ENCODE measurements at regions not wholly inside any gene's neighbourhood (a gene's known extent, or its start where the extent isn't known, plus 50 kb on each side); places are given as distances from the start of the nearest gene placed in this dataset.

- no peak for TF ChIP-seq CTCF (IDR thresholded peaks at IDR 0.05; ENCODE audit: unreplicated experiment in 3 of 3)
- Mint-ChIP-seq H3K27ac (no peak overlapping the region), H3K27me3 (ENCODE audit: low read depth) (no peaks in the 10 kb centered on the region), H3K9me3 (no peaks in the 10 kb centered on the region), H3K4me1 (no peaks in the 10 kb centered on the region), H3K36me3 (ENCODE audit: low read depth) (no peaks in the 10 kb centered on the region), H3K4me3 (no peak overlapping the region)
These were observed 537.6 kb downstream of the PLOD2 start for GRCh38 chr3:145623349-145623748.

- H3K27ac Mint-ChIP-seq, result no peak overlapping the region
- peaks cover 20% of the 10 kb centered on the region for H3K9me3 Mint-ChIP-seq
- H3K4me1 Mint-ChIP-seq, result no peaks in the 10 kb centered on the region
- no peak overlapping the region for H3K4me3 Mint-ChIP-seq
- no peaks in the 10 kb centered on the region for H3K27me3 Mint-ChIP-seq (ENCODE audit: low read depth)
- peaks cover 3% of the 10 kb centered on the region for H3K36me3 Mint-ChIP-seq (ENCODE audit: low read depth)
- TF ChIP-seq CTCF (IDR thresholded peaks at IDR 0.05; ENCODE audit: unreplicated experiment in 3 of 3), result no peak
These were observed 532.8 kb downstream of the PLOD2 start for GRCh38 chr3:145628211-145628610.

GRCh38 chr3:145637105-145637504 lies 523.9 kb downstream of the PLOD2 start:
- H3K4me1 Mint-ChIP-seq, result peaks cover 19% of the 10 kb centered on the region
- no peak overlapping the region for H3K27ac Mint-ChIP-seq
- peaks cover 8% of the 10 kb centered on the region for H3K9me3 Mint-ChIP-seq
- no peak for TF ChIP-seq CTCF (IDR thresholded peaks at IDR 0.05; ENCODE audit: unreplicated experiment in 3 of 3)
- no peaks in the 10 kb centered on the region for H3K36me3 Mint-ChIP-seq (ENCODE audit: low read depth)
- no peak overlapping the region for H3K4me3 Mint-ChIP-seq
- H3K27me3 Mint-ChIP-seq (ENCODE audit: low read depth), result no peaks in the 10 kb centered on the region

- no peaks in the 10 kb centered on the region for H3K27me3 Mint-ChIP-seq (ENCODE audit: low read depth)
- TF ChIP-seq CTCF (IDR thresholded peaks at IDR 0.05; ENCODE audit: unreplicated experiment in 3 of 3), result no peak
- no peak overlapping the region for H3K4me3 Mint-ChIP-seq
- H3K4me1 Mint-ChIP-seq, result peaks cover 19% of the 10 kb centered on the region
- peak overlapping the region; percentile 46 to 82 (median 66) for H3K27ac Mint-ChIP-seq
- H3K9me3 Mint-ChIP-seq, result no peaks in the 10 kb centered on the region
- no peaks in the 10 kb centered on the region for H3K36me3 Mint-ChIP-seq (ENCODE audit: low read depth)
These were observed 521.9 kb downstream of the PLOD2 start for GRCh38 chr3:145639003-145639606.

- Mint-ChIP-seq H3K36me3 (ENCODE audit: low read depth) (no peaks in the 10 kb centered on the region), H3K27ac (peak overlapping the region; percentile 46 to 82 (median 66)), H3K9me3 (no peaks in the 10 kb centered on the region), H3K4me3 (no peak overlapping the region), H3K4me1 (peaks cover 19% of the 10 kb centered on the region), H3K27me3 (ENCODE audit: low read depth) (no peaks in the 10 kb centered on the region)
- peak in 1 of 3 experiments; percentile 15 for TF ChIP-seq CTCF (IDR thresholded peaks at IDR 0.05; ENCODE audit: unreplicated experiment in 3 of 3)
These were observed 521.1 kb downstream of the PLOD2 start for GRCh38 chr3:145639875-145640274.

GRCh38 chr3:145648396-145648795 lies 512.6 kb downstream of the PLOD2 start:
- TF ChIP-seq CTCF (IDR thresholded peaks at IDR 0.05; ENCODE audit: unreplicated experiment in 3 of 3), result no peak
- no peaks in the 10 kb centered on the region for H3K27me3 Mint-ChIP-seq (ENCODE audit: low read depth)
- no peak overlapping the region for H3K27ac Mint-ChIP-seq
- no peaks in the 10 kb centered on the region for H3K9me3 Mint-ChIP-seq
- H3K4me3 Mint-ChIP-seq, result no peak overlapping the region
- no peaks in the 10 kb centered on the region for H3K36me3 Mint-ChIP-seq (ENCODE audit: low read depth)
- no peaks in the 10 kb centered on the region for H3K4me1 Mint-ChIP-seq
